ENCODE measurements at regions not wholly inside any gene's neighbourhood (a gene's known extent, or its start where the extent isn't known, plus 50 kb on each side); places are given as distances from the start of the nearest gene placed in this dataset.

GRCh38 chr4:115759231-115759630 lies 645.8 kb upstream of the NDST4 start:
- Histone ChIP-seq H3K23ac (ENCODE audit: low read depth, low read length) (no peak overlapping the region), H2BK5ac (ENCODE audit: low read depth, low read length, poor library complexity, severe bottlenecking) (no peak overlapping the region), H3K4me3 (ENCODE audit: insufficient read depth, low read depth, low read length) (no peak overlapping the region), H3K27ac (ENCODE audit: insufficient read depth, low read length) (no peak overlapping the region), H3K4me2 (ENCODE audit: low read depth, low read length) (no peak overlapping the region), H2AFZ (replicated peaks; ENCODE audit: low read length, poor library complexity) (no peak overlapping the region), H3K4me1 (ENCODE audit: control insufficient read depth, insufficient read depth, low read length) (no peaks in the 10 kb centered on the region), H4K8ac (ENCODE audit: low read depth in 2 of 2, low read length in 2 of 2) (no peak overlapping the region), H4K5ac (ENCODE audit: low read depth, low read length) (no peak overlapping the region), H4K20me1 (ENCODE audit: insufficient read depth, low read length) (no peaks in the 10 kb centered on the region), H3K9ac (ENCODE audit: low read depth, low read length) (no peak overlapping the region), H3K79me1 (ENCODE audit: low read depth in 1 of 2, low read length in 2 of 2) (no peaks in the 10 kb centered on the region), H2BK20ac (ENCODE audit: low read depth, low read length) (no peak overlapping the region), H3K4ac (ENCODE audit: low read depth, low read length) (no peak overlapping the region), H2BK15ac (ENCODE audit: low read depth, low read length) (no peak overlapping the region), H2BK120ac (ENCODE audit: low read depth, low read length) (no peak overlapping the region), H3K36me3 (ENCODE audit: control insufficient read depth, insufficient read depth, low read length) (no peaks in the 10 kb centered on the region), H3K9me1 (ENCODE audit: insufficient read depth, low read length) (no peaks in the 10 kb centered on the region), H3K27me3 (ENCODE audit: control insufficient read depth, insufficient read depth, low read length) (no peaks in the 10 kb centered on the region), H2AK5ac (ENCODE audit: low read depth, low read length) (no peak overlapping the region), H4K91ac (ENCODE audit: insufficient read depth, low read depth, low read length) (no peak overlapping the region), H3K9me3 (ENCODE audit: control insufficient read depth, insufficient read depth, low read length) (peaks cover 3% of the 10 kb centered on the region; the same call in 1 of the 2 replicates), H3K18ac (ENCODE audit: low read depth, low read length) (no peak overlapping the region), H2AK9ac (replicated peaks; ENCODE audit: low read depth, low read length, poor library complexity) (no peak overlapping the region), H3K56ac (ENCODE audit: extremely low read depth, insufficient read depth, low read length) (no peak overlapping the region), H3K14ac (replicated peaks; ENCODE audit: low read depth, low read length) (no peak overlapping the region)
- no TSS peak for BruUV-seq (replicated peaks)
- ChIA-PET CTCF (no interaction called here), POLR2A (ENCODE audit: unreplicated experiment) (no interaction called here)
- dilution Hi-C loops (cut with HindIII; ENCODE audit: low sequenced_read_pairs, unreplicated experiment) = no loop called here
- intact Hi-C loops (cut with micrococcal nuclease) = no loop called here
- DNase-seq = no peak
- in situ Hi-C loops (cut with MboI; ENCODE audit: low sequenced_read_pairs) = no loop called here
- no peak for TF ChIP-seq BHLHE40 (IDR thresholded peaks at IDR 0.05; ENCODE audit: low read depth, low read length)
- TF ChIP-seq RAD21 (IDR thresholded peaks at IDR 0.05; ENCODE audit: low read length) = no peak
- TF ChIP-seq CTCF (conservative IDR thresholded peaks at IDR 0.05; ENCODE audit: low read depth, low read length) = no peak
- no peak for TF ChIP-seq RCOR1 (IDR thresholded peaks at IDR 0.05; ENCODE audit: insufficient replicate concordance, low read length)
- TF ChIP-seq POLR2A (IDR thresholded peaks at IDR 0.05; ENCODE audit: low read depth, low read length) = no peak
- TF ChIP-seq FOS (IDR thresholded peaks at IDR 0.05; ENCODE audit: low read depth, low read length) = no peak
- no peak for TF ChIP-seq NFE2L2 (IDR thresholded peaks at IDR 0.05; ENCODE audit: low read depth, low read length)
- WGBS, 2 experiments (ENCODE audit: extremely low coverage in 2 of 2, insufficient read length in 1 of 2) = no CpG with 5 or more reads among the region's 2 CpGs
- ATAC-seq (ENCODE audit: low read depth) = no peak

Measured in IMR-90 (cell line).